ENCODE measurements at regions not wholly inside any gene's neighbourhood (a gene's known extent, or its start where the extent isn't known, plus 50 kb on each side); places are given as distances from the start of the nearest gene placed in this dataset.

DNA sequence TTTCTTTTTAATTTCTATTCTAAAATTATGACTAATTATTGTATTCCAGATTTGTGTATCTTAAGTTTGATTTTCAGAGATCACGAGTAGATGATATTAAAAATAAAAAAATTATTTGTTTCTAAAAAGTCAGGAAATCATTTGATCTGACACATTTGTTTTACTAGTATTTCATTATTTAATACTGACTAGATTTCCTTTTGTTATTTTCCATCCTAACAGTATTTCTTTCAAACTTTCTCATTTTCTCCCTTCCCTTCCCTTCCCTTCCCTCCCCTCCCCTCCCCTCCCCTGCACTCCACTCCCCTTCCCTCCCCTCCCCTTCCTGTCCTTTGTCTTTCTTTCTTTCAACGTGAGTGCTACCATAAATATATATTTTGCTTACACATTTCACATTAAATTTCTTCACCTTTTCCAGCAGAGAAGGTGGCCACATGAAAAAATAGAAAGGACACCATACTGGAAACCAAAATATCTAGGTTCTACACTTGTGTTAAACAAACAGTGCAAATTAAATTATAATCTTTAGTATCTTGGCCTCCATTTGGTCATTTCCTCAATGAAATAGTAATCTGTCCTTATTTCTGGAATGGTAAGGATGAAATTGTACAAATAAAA is 1412.7 kb upstream of the IGFBP7 start:
- no TSS peak for BruUV-seq (replicated peaks)
- Mint-ChIP-seq H3K4me1 (ENCODE audit: low read depth, unreplicated experiment) (no peaks in the 10 kb centered on the region), H3K27ac (ENCODE audit: unreplicated experiment) (no peak overlapping the region), H3K9me3 (ENCODE audit: low read depth, unreplicated experiment) (peaks cover 9% of the 10 kb centered on the region), H3K27me3 (ENCODE audit: unreplicated experiment) (no peaks in the 10 kb centered on the region), H3K36me3 (ENCODE audit: insufficient read depth, unreplicated experiment) (no peaks in the 10 kb centered on the region), H3K4me3 (ENCODE audit: low read depth, unreplicated experiment) (no peak overlapping the region)
- TF ChIP-seq, protein P1, sequence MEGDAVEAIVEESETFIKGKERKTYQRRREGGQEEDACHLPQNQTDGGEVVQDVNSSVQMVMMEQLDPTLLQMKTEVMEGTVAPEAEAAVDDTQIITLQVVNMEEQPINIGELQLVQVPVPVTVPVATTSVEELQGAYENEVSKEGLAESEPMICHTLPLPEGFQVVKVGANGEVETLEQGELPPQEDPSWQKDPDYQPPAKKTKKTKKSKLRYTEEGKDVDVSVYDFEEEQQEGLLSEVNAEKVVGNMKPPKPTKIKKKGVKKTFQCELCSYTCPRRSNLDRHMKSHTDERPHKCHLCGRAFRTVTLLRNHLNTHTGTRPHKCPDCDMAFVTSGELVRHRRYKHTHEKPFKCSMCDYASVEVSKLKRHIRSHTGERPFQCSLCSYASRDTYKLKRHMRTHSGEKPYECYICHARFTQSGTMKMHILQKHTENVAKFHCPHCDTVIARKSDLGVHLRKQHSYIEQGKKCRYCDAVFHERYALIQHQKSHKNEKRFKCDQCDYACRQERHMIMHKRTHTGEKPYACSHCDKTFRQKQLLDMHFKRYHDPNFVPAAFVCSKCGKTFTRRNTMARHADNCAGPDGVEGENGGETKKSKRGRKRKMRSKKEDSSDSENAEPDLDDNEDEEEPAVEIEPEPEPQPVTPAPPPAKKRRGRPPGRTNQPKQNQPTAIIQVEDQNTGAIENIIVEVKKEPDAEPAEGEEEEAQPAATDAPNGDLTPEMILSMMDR (IDR thresholded peaks at IDR 0.05; ENCODE audit: unreplicated experiment): no peak
- intact Hi-C loops (cut with micrococcal nuclease; ENCODE audit: unreplicated experiment): no loop called here
- CTCF ChIA-PET: no interaction called here
- no peak for DNase-seq

DNA sequence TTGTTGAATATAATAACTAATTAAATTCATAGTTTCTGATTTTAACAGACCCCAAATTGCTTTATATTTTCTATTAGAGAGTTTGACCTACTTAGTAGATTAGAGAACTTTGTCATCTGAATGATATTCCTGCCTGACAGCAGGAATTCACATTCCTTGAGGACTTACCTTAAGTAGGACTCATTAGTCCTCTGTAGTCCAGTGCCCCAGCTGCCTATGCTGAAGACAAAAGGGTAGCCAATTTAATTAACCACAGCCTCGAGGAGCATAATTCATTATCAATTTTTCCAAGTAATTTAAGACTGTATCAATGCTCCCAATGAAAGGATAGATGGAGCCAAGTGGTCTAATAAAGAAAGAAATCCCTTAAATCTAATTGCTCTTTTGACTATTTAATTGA is 1405.0 kb upstream of the IGFBP7 start:
- CTCF ChIA-PET: no interaction called here
- intact Hi-C loops (cut with micrococcal nuclease; ENCODE audit: unreplicated experiment): no loop called here
- Mint-ChIP-seq H3K27me3 (ENCODE audit: unreplicated experiment) (no peaks in the 10 kb centered on the region), H3K9me3 (ENCODE audit: low read depth, unreplicated experiment) (peaks cover 6% of the 10 kb centered on the region), H3K27ac (ENCODE audit: unreplicated experiment) (no peak overlapping the region), H3K36me3 (ENCODE audit: insufficient read depth, unreplicated experiment) (no peaks in the 10 kb centered on the region), H3K4me3 (ENCODE audit: low read depth, unreplicated experiment) (no peak overlapping the region), H3K4me1 (ENCODE audit: low read depth, unreplicated experiment) (no peaks in the 10 kb centered on the region)
- BruUV-seq (replicated peaks): no TSS peak
- TF ChIP-seq, protein P1 (IDR thresholded peaks at IDR 0.05; ENCODE audit: unreplicated experiment): no peak
- no peak for DNase-seq

DNA sequence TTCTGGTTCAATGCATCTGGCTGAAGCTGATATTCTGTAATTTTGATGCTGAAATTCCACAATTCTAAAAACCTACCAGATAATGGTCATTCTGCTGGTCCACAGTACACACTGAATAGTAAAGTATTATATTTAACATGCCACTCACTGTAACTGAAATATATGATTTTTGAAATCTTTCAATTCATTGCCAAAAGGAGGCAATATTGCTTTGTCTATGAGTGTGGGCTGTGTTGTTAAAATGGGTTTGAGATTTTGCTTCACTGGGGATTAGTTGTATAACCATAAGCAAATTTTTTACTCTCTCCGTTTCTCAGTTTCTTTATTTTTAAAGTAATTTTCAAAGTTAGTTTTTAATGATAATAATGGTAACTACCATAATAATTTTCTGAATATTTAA is 1404.1 kb upstream of the IGFBP7 start:
- intact Hi-C loops (cut with micrococcal nuclease; ENCODE audit: unreplicated experiment): no loop called here
- no peaks in the 10 kb centered on the region for H3K27me3 Mint-ChIP-seq (ENCODE audit: unreplicated experiment)
- TF ChIP-seq, protein P1 (IDR thresholded peaks at IDR 0.05; ENCODE audit: unreplicated experiment): no peak
- no peaks in the 10 kb centered on the region for H3K4me1 Mint-ChIP-seq (ENCODE audit: low read depth, unreplicated experiment)
- no peaks in the 10 kb centered on the region for H3K9me3 Mint-ChIP-seq (ENCODE audit: low read depth, unreplicated experiment)
- H3K27ac Mint-ChIP-seq (ENCODE audit: unreplicated experiment): no peak overlapping the region
- no peaks in the 10 kb centered on the region for H3K36me3 Mint-ChIP-seq (ENCODE audit: insufficient read depth, unreplicated experiment)
- DNase-seq: no peak
- no TSS peak for BruUV-seq (replicated peaks)
- CTCF ChIA-PET: no interaction called here
- no peak overlapping the region for H3K4me3 Mint-ChIP-seq (ENCODE audit: low read depth, unreplicated experiment)

DNA sequence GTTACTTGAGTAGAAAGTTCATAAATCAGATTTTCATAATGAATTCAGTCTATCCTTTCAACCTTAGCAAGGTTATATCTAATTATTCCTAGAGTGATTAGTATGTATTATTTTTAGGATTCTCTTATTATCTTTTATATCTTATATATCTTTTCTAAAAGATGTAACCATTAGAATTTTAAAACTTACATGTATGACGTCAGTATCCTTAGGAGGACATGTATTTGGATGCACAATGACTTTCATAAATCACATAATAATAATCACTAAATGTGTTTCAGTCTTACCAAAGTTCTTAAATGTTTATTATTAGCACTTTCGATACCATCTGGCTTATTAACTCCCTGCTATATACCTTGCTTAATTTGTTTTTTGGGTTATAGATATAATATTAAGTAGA is 1400.5 kb upstream of the IGFBP7 start:
- BruUV-seq (replicated peaks): no TSS peak
- Mint-ChIP-seq H3K36me3 (ENCODE audit: insufficient read depth, unreplicated experiment) (no peaks in the 10 kb centered on the region), H3K27ac (ENCODE audit: unreplicated experiment) (no peak overlapping the region), H3K4me1 (ENCODE audit: low read depth, unreplicated experiment) (no peaks in the 10 kb centered on the region), H3K4me3 (ENCODE audit: low read depth, unreplicated experiment) (no peak overlapping the region), H3K27me3 (ENCODE audit: unreplicated experiment) (no peaks in the 10 kb centered on the region), H3K9me3 (ENCODE audit: low read depth, unreplicated experiment) (no peaks in the 10 kb centered on the region)
- CTCF ChIA-PET: no interaction called here
- TF ChIP-seq, protein P1 (IDR thresholded peaks at IDR 0.05; ENCODE audit: unreplicated experiment): no peak
- DNase-seq: no peak
- intact Hi-C loops (cut with micrococcal nuclease; ENCODE audit: unreplicated experiment): no loop called here

Data from Calu3 (cell line).